HG02571 (cell line): ENCODE measurements at regions not wholly inside any gene's neighbourhood (a gene's known extent, or its start where the extent isn't known, plus 50 kb on each side); places are given as distances from the start of the nearest gene placed in this dataset.

Source experiments
- ATAC-seq: cut with Tn5 transposase; IDR thresholded peaks from one replicate; pipeline ENCODE4 v1.9.1; 2021; ENCODE audit warnings: mild to moderate bottlenecking, moderate library complexity; ENCODE audit not compliant: unreplicated experiment

DNA sequence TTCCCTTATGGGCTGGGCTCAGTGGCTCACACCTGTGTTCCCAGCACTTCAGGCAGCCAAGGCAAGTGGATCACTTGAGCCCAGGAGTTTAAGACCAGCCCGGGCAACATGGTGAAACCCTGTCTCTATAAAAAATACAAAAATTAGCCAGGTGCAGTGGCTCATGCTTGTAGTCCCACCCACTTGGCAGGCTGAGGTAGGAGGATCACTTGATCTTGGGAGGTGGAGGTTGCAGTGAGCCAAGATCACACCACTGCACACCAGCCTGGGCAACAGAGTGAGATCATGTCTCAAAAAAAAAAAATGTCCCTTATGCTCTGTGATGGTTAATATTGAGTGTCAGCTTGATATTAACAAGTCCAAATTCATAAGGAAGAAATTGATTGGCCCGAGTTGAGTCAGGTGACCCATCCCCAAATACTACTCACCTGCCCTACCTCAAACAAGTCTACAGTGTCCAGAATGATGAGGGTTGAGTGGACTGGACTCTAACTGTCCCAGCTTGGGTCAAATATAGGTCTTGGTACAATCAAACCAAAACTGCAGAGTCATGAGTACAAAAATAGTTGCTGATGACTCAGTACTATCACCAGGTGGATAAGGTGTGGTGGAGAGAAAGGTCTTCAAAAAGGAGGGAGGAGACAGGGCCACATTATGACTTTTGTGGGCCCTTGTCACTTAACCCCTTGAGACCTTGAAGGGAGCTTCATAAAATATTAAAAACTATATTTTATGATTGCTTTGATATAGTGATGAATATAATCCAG is 161.0 kb downstream of the ZNF326 start:
- no peak for ATAC-seq

GRCh38 chr1:90154711-90155110 is 159.8 kb downstream of the ZNF326 start:
- ATAC-seq = no peak

DNA sequence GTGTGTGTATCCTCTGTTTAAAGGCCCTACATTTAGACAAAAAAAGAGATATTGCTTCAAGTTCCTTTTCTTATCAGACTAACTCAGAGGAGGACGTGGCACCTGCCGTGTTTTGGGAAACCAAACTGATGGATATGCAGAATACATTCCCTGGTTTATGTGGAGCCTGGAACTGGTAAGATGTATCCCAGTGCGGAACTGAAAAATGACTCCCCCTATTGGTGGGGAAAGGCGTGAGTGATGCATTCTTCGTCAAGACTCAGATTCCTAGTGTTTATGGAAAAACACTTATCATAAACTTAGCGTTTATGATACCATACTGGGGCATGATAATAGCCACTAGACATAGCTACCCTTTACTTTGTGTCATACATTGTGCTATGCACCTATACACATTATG is 154.2 kb downstream of the ZNF326 start:
- no peak for ATAC-seq

DNA sequence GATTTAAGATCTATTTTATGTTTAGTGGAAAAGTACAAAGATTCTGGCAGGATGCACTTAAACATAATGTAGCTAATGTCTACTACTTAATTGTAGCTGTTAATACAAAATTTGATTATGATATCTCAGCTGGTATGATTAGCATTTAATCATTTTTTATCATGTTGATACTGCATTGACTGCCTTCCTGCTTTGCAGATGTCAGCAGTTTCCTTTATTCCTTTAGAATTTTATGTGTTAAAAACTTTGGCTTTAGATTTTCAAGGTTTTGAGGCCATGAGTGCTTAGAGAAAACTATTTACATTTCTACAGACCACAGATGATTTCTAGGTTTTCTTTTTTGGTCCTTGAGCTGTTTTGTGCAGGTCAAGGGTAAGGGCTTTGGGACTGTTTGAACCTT is 152.2 kb downstream of the ZNF326 start:
- no peak for ATAC-seq

DNA sequence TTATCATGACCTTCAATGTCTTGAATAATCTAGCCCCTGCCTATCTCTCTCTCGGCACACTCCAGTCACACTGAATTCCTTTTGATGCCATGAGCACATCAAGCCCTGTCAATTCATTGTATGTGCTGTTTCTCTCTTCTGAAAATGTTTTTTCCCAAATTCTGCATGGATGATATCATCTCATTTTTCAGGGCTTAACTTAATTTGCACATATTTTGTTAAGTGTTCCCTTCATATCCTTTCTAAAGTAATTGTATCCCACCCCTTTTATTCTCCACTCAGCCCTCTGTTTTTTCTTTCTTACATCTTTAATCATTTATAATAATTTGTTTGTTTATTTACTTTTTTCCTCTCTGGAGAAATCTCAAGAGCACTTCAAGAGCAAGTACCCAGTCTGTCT is 149.9 kb downstream of the ZNF326 start:
- ATAC-seq = no peak

GRCh38 chr1:90143591-90143990 is 148.7 kb downstream of the ZNF326 start:
- no peak for ATAC-seq

DNA sequence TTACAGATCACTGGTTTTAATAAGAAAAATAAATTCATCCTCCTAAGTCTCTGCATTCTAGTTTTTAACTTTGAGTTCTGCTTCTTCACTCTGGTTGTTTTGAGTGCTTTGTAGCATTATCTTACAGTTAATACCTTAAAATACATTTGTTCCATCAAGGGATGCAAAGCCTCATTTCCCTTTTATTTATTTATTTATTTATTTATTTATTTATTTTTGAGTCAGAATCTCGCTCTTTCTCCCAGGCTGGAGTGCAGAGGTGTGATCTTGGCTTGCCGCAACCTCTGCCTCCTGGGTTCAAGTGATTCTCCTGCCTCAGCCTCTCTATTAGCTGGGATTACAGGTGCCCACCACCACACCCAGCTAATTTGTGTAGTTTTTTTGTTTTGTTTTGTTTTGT is 147.8 kb downstream of the ZNF326 start:
- no peak for ATAC-seq

- ATAC-seq = no peak
Observed at GRCh38 chr1:90139837-90140236, 144.9 kb downstream of the ZNF326 start.

DNA sequence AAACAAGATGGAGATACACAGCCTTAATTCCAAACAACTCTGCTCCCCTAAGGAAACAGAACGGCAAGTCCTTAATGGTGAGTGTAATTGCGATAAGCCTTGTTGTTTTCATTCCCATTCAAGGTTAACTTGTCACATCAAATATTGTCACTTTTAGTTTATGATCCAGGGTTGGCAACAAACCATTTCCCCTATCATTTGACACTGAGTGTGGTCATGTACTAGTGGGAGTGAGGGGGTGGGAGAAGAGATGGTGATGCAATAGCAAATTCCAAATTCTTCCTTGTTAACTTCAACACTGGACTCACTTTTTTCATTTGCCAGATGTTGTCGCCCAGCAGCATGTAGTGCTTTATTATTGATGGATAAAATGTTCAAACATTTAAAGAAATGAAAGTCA is 140.4 kb downstream of the ZNF326 start:
- no peak for ATAC-seq

GRCh38 chr1:90134175-90134955 is 139.5 kb downstream of the ZNF326 start:
- ATAC-seq = no peak

DNA sequence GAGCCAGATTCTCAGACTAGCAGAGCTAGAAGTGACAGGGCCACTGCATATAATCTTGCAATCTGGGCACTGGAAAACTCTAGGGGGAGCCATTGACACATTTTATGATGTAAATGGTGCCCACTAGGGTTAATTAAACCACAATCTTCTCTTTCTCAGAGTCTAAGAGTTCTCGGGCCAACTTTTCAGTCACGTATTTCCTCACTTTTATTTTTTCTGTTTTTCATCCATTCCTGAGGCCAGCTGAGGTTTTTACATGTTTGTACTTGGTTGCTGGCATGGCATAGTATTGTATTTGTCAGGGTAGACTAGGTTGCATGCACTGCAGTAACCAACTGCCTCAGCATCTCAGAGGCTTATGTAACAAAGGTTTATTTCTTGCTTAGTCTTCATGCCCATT is 138.2 kb downstream of the ZNF326 start:
- no peak for ATAC-seq

DNA sequence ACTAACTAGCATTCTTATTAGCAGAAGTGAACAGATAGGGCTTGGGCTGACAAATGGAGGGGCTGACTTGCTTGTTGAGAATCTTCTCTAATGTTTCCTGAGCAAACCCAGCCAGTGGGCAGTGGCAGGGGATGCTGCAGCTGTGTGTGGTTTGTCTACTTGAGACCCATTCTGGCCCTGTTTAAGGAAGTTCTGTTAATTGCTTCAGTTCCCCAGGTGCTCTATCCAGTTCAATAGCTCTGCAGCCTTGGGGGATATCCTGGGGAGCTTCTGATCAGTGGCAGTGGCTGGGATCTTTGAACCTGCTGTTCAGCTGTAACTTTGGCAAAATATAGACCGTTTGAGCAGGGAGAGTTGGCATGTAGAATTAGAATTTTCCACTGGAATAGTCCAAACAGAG is 137.4 kb downstream of the ZNF326 start:
- no peak for ATAC-seq

DNA sequence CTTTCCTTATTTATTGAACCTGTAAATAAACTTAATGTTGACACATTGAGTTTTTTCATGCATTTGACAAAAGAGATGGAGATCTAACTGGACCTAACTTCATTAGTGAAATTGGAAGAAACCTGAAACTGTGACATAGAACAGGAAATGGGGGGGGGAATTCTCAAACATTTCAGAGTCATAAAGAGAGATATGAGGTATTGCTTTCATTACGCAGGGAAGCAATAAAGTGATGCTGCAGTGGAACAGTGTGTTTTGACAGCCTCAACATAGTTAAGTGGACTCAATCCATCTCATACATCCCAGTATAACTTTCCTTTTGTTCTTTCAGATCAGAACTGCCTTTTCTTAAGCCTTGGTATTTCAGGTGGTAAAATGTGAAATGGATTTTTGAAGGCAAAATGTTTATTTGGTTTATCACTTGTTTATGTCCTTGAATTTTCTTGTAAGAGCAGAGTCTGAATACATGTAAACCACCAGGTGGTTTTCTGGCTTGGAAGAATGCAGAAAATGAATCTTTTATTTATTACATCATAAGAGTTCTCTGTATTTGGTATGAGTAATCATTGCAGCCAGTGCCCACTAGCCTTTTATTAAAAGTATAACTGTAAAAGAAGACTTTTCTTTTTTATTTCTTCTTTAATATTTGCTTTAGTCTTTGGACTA is 132.5 kb downstream of the ZNF326 start:
- ATAC-seq = no peak

- no peak for ATAC-seq
Observed at GRCh38 chr1:90126834-90127233, 131.9 kb downstream of the ZNF326 start.

DNA sequence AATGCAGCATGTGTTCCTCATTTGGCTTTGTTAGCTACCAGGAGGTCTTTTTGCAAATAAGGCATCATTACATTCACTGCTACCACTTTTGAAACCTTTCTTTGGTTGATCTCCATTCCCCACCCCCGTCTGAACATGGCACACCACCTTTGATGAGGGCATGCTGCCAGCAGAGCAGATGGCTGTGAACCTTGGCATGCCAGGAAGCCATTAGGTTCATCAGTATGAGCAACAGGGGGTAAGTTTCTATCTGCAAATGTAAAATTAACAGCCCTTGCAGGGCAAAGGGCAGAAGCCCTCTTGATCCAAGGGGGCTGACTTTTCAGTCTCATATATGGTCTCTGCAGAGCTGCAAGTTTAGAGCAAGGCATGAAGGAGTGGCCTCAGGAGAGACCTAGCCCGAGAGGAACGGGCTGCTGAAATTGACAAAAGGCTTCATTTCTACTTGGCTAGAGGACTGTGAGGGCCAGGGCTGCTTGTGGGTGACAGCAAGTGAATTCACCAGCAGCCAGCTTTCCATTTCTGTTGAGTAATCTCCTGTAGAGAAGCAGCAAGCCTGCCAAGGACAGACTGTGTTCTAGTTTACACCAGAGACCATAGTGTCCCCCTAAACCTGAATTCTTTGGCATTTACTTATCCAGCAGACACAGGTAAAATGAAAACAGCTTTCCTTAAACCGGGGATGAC is 127.9 kb downstream of the ZNF326 start:
- no peak for ATAC-seq

- ATAC-seq = no peak
Observed at GRCh38 chr1:90114521-90115141, 119.7 kb downstream of the ZNF326 start.

DNA sequence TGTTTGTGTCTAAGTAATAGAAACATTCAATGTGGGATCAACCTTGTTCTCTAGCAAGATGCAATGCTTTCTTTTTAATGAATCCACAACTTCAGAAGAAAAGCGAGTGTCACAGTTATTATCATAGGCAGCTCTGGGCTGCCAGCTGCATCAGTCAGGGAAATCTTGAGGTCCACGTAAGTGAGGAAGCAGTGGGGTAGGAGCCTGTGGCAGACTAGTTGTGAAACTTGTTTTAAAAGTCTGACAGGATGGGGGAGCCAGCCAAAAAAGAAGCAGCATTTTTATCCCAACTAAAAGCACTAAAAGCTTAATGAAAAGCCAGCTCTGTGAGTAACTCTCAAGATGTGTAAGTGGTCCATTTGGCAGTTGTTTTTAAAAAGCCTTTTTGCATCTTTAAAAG is 113.1 kb downstream of the ZNF326 start:
- ATAC-seq = no peak

- ATAC-seq = no peak
Observed at GRCh38 chr1:90106311-90106710, 111.4 kb downstream of the ZNF326 start.

GRCh38 chr1:90104941-90105538 is 110.1 kb downstream of the ZNF326 start:
- ATAC-seq = no peak

DNA sequence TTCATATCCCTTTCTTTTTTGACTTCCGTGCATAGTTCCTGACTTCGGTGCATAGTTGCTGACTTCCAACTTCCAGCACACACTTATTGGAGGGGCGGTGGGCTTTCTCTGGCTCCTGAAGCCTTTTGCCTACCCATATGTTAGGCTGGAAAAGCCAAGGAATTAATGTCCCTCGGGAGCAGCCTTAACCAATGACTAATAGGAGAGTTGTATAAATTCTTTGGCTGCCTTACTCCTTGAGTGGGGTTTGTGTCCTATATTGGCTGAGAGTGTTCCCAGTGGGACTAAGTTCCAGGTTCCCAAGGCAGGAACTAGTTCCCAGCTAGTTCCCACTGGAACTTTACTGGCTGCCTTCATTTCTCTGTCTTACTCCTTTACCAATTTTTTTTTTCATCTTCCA is 105.7 kb downstream of the ZNF326 start:
- ATAC-seq = no peak
